SK-N-MC (cell line): ENCODE measurements at regions not wholly inside any gene's neighbourhood (a gene's known extent, or its start where the extent isn't known, plus 50 kb on each side); places are given as distances from the start of the nearest gene placed in this dataset.

Source experiments
- EZH2 ChIP-seq: fragments of 200-600 bp; sonication (generic); IDR thresholded peaks from one replicate; pipeline ENCODE4 v1.6.1; 2017; ENCODE audit warnings: antibody characterized with exemption
- FOXP2 ChIP-seq: optimal IDR thresholded peaks from 2 replicates; pipeline ENCODE3; 2011; ENCODE audit warnings: mild to moderate bottlenecking, moderate library complexity; ENCODE audit not compliant: insufficient read depth; ENCODE audit errors: extremely low read length, control extremely low read depth
- POLR2AphosphoS5 ChIP-seq: IDR thresholded peaks from 2 replicates; pipeline ENCODE4 v1.6.1; 2012; ENCODE audit warnings: mild to moderate bottlenecking, low read depth, low read length, borderline replicate concordance

DNA sequence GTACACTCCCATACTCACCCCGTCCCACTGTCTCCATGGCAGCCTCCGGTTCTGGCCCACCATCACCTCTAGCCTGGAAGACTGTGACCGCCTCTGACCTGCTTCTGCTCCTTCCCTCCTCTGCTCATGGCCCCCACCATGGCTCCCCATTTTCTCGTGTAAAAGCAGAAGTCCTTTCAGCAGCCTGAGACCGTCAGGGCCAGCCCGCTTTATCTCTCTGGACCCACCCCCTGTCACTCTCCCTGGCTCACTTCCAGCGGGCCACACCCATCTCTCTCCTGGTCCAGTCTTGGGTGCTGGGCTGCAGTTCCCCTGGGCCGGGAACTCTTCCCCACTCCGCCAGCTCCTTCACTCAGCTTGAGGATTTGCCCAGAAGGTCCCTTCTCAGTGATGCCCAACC is 96.0 kb upstream of the RUFY1 start:
- no peak for TF ChIP-seq EZH2
- no peak for TF ChIP-seq POLR2AphosphoS5
- TF ChIP-seq FOXP2 = no peak
